RWPE1 (cell line): ENCODE measurements at regions not wholly inside any gene's neighbourhood (a gene's known extent, or its start where the extent isn't known, plus 50 kb on each side); places are given as distances from the start of the nearest gene placed in this dataset.

Source experiments
- CTCF ChIA-PET: fragments of 350-600 bp; sonication (Branson Sonifier 250); formaldehyde crosslinking; extraction: SDS; loops from one replicate; lab custom pipeline; 2021; lab: Yijun Ruan, JAX
- POLR2A ChIA-PET: fragments of 400-600 bp; formaldehyde crosslinking; extraction: SDS; loops from one replicate; lab custom pipeline; 2020; ENCODE audit warnings: antibody characterized with exemption; ENCODE audit not compliant: low non-redundant PET; lab: Yijun Ruan, JAX
- DNase-seq: peaks from one replicate; pipeline ENCODE4 v3.0.0; 2012; ENCODE audit warnings: low spot score
- H3K27ac ChIP-seq: fragments of 450-650 bp; 2 replicates; pipeline ENCODE4 v1.5.1; 2017
- CTCF ChIP-seq: fragments of 450-650 bp; conservative IDR thresholded peaks from 2 replicates; pipeline ENCODE4 v1.5.1; 2017; ENCODE audit warnings: low read depth, mild to moderate bottlenecking

DNA sequence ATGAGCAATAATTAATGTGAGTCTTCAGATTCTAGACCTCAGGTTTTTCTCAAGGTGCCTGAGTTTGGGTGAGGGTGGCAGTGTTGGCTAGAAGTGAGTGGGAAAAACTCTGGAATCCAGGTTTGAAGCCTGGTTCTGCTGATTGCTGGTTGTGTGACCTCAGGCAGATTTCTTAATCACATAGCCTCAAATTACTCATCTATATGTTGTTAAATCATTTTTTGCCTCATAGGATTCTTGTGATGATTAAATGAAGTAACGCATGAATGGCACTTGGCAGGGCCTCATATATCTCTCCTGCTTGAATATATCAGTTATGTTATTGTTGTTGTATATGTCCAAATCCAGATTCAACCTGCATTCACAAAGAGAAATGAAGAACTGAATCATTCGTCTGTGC, 60.5 kb downstream of the NR2F2 start:
- no peak overlapping the region for H3K27ac ChIP-seq
- CTCF ChIA-PET = no interaction called here
- POLR2A ChIA-PET = no interaction called here
- no peak for DNase-seq
- TF ChIP-seq CTCF = no peak

- no peak for TF ChIP-seq CTCF
- ChIA-PET CTCF (no interaction called here), POLR2A (no interaction called here)
- H3K27ac ChIP-seq = no peak overlapping the region
- DNase-seq = no peak
Measured at GRCh38 chr15:96392380-96393208, 62.1 kb downstream of the NR2F2 start.

DNA sequence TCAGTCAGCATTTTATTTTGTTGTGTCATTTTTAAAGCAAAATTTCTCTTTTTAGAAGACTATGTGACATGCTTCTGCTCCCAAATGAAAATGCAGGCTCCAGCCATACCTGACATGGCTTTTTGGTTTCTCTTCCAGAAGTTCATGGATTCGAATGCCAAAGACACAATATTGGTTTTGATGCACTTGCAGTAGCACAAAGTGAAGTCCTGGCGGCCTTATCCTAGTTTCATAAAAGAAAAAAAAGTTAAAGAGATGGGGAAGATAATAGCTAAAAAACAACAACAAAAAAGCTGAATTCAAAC, 62.7 kb downstream of the NR2F2 start:
- no peak overlapping the region for H3K27ac ChIP-seq
- ChIA-PET CTCF (interaction anchor here (0.5 kb wide), 1 partner anchor 714 kb away, joined by 4 read pairs; no protein-coding TSS in a partner anchor), POLR2A (no interaction called here)
- no peak for TF ChIP-seq CTCF
- no peak for DNase-seq

DNA sequence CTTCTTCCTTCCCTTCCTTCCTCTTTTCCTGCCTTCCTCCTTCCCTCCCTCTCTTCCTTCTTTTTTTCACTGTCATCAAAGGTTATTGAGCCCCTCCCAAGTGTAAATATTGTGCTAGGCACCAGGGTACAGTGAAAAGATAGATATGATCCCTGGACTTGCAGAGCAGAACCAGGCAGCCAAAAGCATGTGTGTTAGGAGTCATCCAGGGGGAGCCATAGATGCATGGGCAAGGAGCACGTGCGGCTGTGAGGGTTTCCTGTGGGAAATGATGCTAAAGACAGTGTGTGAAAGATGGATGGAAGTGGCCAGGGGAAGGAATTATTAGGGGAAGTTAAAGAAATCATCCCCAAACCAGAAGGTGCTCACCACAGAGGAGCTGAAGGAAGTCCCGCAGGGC, 65.2 kb downstream of the NR2F2 start:
- CTCF ChIA-PET = no interaction called here
- POLR2A ChIA-PET = no interaction called here

GRCh38 chr15:96398776-96399175, 68.3 kb downstream of the NR2F2 start:
- CTCF ChIA-PET = no interaction called here
- POLR2A ChIA-PET = no interaction called here
- TF ChIP-seq CTCF = no peak

More for the DNA sequence above, 65.2 kb downstream of the NR2F2 start:
- no peak for DNase-seq
- TF ChIP-seq CTCF = no peak
- H3K27ac ChIP-seq = no peak overlapping the region

DNA sequence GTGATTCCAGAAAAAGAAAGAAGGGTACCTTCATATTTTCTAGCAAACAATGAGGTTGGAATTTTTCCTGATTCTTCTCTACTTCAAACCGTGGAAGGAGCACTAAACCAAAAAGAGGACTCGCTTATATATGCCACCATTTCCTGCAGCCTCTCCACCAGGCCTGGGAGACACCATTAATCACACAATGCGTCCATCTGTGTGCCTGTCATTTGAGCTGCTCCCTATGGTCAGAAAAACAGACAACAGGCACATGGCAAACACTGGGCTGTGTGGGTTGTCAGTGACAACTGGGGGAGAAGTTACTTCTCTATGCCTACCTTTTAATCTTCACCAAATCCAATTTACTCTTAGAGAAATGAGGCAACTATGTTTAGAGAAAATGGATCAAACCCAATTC, 71.9 kb downstream of the NR2F2 start:
- no peak for TF ChIP-seq CTCF
- CTCF ChIA-PET = interaction anchor here (0.7 kb wide), 1 partner anchor 1026 kb away, joined by 3 read pairs; no protein-coding TSS in a partner anchor
- no peak for DNase-seq
- no peak overlapping the region for H3K27ac ChIP-seq
- POLR2A ChIA-PET = no interaction called here

More at GRCh38 chr15:96398776-96399175, 68.3 kb downstream of the NR2F2 start:
- no peak for DNase-seq
- H3K27ac ChIP-seq = no peak overlapping the region
